Muscle of arm (tissue), 1 donor: ENCODE measurements at regions not wholly inside any gene's neighbourhood (a gene's known extent, or its start where the extent isn't known, plus 50 kb on each side); places are given as distances from the start of the nearest gene placed in this dataset.

Experiments
- DNase-seq: peaks from one replicate; pipeline ENCODE4 v3.0.0-alpha.2; 2013

GRCh38 chr4:161132715-161133425 is 1030.9 kb downstream of the FSTL5 start:
- DNase-seq, result no peak

- no peak for DNase-seq
Observed at GRCh38 chr4:161121451-161121850, 1042.3 kb downstream of the FSTL5 start.

GRCh38 chr4:161101881-161102280 is 1061.9 kb downstream of the FSTL5 start:
- no peak for DNase-seq

- DNase-seq, result peak; percentile 2
Observed at GRCh38 chr4:161097821-161098220, 1066.0 kb downstream of the FSTL5 start.

- DNase-seq, result no peak
Observed at GRCh38 chr4:161061046-161061445, 1102.8 kb downstream of the FSTL5 start.
